B cell (primary cell): ENCODE measurements at regions not wholly inside any gene's neighbourhood (a gene's known extent, or its start where the extent isn't known, plus 50 kb on each side); places are given as distances from the start of the nearest gene placed in this dataset.

Experiments
- ATAC-seq: fragments of 200-7000 bp; cut with Tn5 transposase; one replicate; pipeline ENCODE4 v1.10.0; 2021; ENCODE audit warnings: low read depth, mild to moderate bottlenecking, moderate number of reproducible peaks, moderate library complexity
- CTCF ChIA-PET: fragments of 350-600 bp; sonication (Branson Sonifier 250); formaldehyde crosslinking; loops from one replicate; lab custom pipeline; 2021; ENCODE audit warnings: antibody characterized with exemption, inconsistent platforms; lab: Charles Lee
- POLR2A ChIA-PET: fragments of 350-600 bp; sonication (Branson Sonifier 250); formaldehyde crosslinking; loops from one replicate; lab custom pipeline; 2021; ENCODE audit warnings: antibody characterized with exemption; lab: Charles Lee
- DNase-seq: peaks from one replicate; pipeline ENCODE4 v3.0.0; 2013
- H2AFZ ChIP-seq: 2 replicates; pipeline ENCODE4 v1.6.1; 2012; ENCODE audit warnings: mild to moderate bottlenecking, low read depth, low read length; ENCODE audit not compliant: insufficient read depth, poor library complexity, severe bottlenecking
- H3K27ac ChIP-seq, 2 donors: 1 replicate in 1 of 2; 2 replicates in 1 of 2; pipeline ENCODE4 v1.5.1; 2012 to 2013; ENCODE audit warnings: low read length in 2 of 2, mild to moderate bottlenecking in 2 of 2, moderate library complexity in 1 of 2
- H3K27me3 ChIP-seq, 4 experiments: fragments of 200-600 bp in 1 of 4; sonication (generic) in 1 of 4; replicated peaks in 1 of 4; 1 replicate in 2 of 4; 2 replicates in 2 of 4; pipeline versions ENCODE4 v1.6.1 to v1.7.0; 2013 to 2016; ENCODE audit warnings: low read length in 3 of 4, mild to moderate bottlenecking in 2 of 4, mixed read lengths in 1 of 4, moderate library complexity in 1 of 4; ENCODE audit not compliant: insufficient read depth in 4 of 4, control insufficient read depth in 3 of 4; ENCODE audit errors: control extremely low read depth in 1 of 4
- H3K36me3 ChIP-seq, 2 experiments: replicated peaks in 1 of 2; 1 replicate in 1 of 2; 2 replicates in 1 of 2; pipeline versions ENCODE4 v1.6.1 to v1.7.1; 2013; ENCODE audit warnings: low read length in 1 of 2; ENCODE audit not compliant: insufficient read depth in 2 of 2, control insufficient read depth in 1 of 2; ENCODE audit errors: control extremely low read depth in 1 of 2, extremely low read depth in 1 of 2
- H3K4me1 ChIP-seq, 2 donors: fragments of 200-600 bp in 1 of 2; sonication (generic) in 1 of 2; 1 replicate in 1 of 2; 2 replicates in 1 of 2; pipeline versions ENCODE4 v1.5.1 to v1.6.1; 2013 to 2017; ENCODE audit warnings: low read length in 2 of 2; ENCODE audit not compliant: control insufficient read depth in 2 of 2, insufficient read depth in 2 of 2
- H3K4me2 ChIP-seq: replicated peaks from 2 replicates; pipeline ENCODE3; 2012; ENCODE audit warnings: mild to moderate bottlenecking, low read depth, low read length; ENCODE audit not compliant: poor library complexity, severe bottlenecking
- H3K4me3 ChIP-seq, 5 experiments: fragments of 200-600 bp in 1 of 5; sonication (generic) in 1 of 5; 1 replicate in 3 of 5; 2 replicates in 2 of 5; pipeline versions ENCODE4 v1.5.1 to v1.7.0; 2011 to 2016; ENCODE audit warnings: low read length in 4 of 5, mild to moderate bottlenecking in 4 of 5, low read depth in 2 of 5, control low read depth in 1 of 5, moderate library complexity in 1 of 5; ENCODE audit not compliant: insufficient read depth in 1 of 5; ENCODE audit errors: control extremely low read depth in 1 of 5, extremely low read depth in 1 of 5
- H3K79me2 ChIP-seq: fragments of 200-600 bp; sonication (generic); one replicate; pipeline ENCODE4 v1.6.0; 2016; ENCODE audit warnings: low read length; ENCODE audit not compliant: control insufficient read depth, insufficient read depth
- H3K9ac ChIP-seq: fragments of 200-600 bp; sonication (generic); 2 replicates; pipeline ENCODE4 v1.6.1; 2017; ENCODE audit warnings: mild to moderate bottlenecking, low read length, moderate library complexity
- H3K9me3 ChIP-seq, 3 donors: one replicate each; pipeline versions ENCODE4 v1.6.1 to v1.7.1; 2013; ENCODE audit warnings: low read length in 2 of 3; ENCODE audit not compliant: control insufficient read depth in 2 of 3, insufficient read depth in 1 of 3; ENCODE audit errors: control extremely low read depth in 1 of 3
- H4K20me1 ChIP-seq: 2 replicates; pipeline ENCODE4 v1.6.0; 2012; ENCODE audit warnings: mild to moderate bottlenecking, low read length; ENCODE audit not compliant: insufficient read depth, control insufficient read depth, poor library complexity, severe bottlenecking
- H3K27ac Mint-ChIP-seq: one replicate; pipeline ENCODE4 v1.8.0; 2021; ENCODE audit warnings: mixed read lengths
- H3K27me3 Mint-ChIP-seq: one replicate; pipeline ENCODE4 v1.8.0; 2021; ENCODE audit warnings: mixed read lengths
- H3K4me1 Mint-ChIP-seq: one replicate; pipeline ENCODE4 v1.8.0; 2021; ENCODE audit warnings: mixed read lengths
- H3K4me3 Mint-ChIP-seq: one replicate; pipeline ENCODE4 v1.8.0; 2021; ENCODE audit warnings: mixed read lengths
- H3K9me3 Mint-ChIP-seq: one replicate; pipeline ENCODE4 v1.8.0; 2022; ENCODE audit warnings: mixed read lengths; ENCODE audit not compliant: insufficient read depth
- CTCF ChIP-seq: fragments of 200-600 bp; IDR thresholded peaks from one replicate; pipeline ENCODE4 v1.8.0; 2022; ENCODE audit warnings: antibody characterized with exemption, mild to moderate bottlenecking
- EZH2 ChIP-seq: IDR thresholded peaks from 2 replicates; pipeline ENCODE4 v1.6.1; 2012; ENCODE audit warnings: borderline replicate concordance, low read depth, mild to moderate bottlenecking, moderate library complexity, low read length; ENCODE audit not compliant: insufficient read depth, poor library complexity, severe bottlenecking
- WGBS: methylation state at CpG from one replicate; pipeline ENCODE4 v1.1.5; 2013; ENCODE audit warnings: missing lambda C conversion rate; ENCODE audit not compliant: insufficient coverage; 5-methylcytosine and 5-hydroxymethylcytosine counted together
- intact Hi-C: fragments of 100-400 bp; cut with micrococcal nuclease; formaldehyde crosslinking; loops from one replicate; pipeline ENCODE4 v1.10.0; 2022

DNA sequence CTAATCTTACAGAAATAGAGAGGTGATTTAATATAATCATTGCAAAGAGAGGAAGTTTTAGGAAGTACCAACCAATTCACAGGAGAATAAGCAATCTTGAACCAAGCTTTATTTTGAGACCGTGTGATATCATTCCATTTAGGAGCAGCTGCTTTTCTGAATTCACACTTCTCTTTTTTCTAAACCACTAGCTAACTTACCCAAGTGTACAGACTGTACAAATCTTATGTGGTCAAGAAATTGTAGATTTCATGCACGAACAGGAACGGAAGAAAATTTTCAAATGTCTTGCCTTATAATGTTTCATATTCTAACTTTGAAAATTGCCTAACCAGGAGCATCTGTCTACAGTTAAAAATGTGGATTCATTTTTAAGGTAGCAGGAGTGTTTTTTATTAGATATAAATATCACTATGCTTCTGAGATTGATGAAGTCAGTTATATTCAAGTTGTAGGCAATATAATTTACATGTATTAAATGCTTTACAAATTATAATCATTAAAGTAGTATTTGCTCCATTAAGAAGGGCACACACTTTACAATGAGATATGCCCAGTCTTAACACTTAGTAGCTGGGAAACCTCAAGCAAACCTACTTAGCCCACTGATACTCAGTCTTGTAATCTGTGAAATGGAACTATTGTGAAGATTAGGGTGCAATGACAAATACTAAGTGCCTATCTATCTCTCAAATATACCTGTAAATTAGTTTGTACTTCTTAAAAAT, 86.7 kb upstream of the FOXN2 start:
- intact Hi-C loops = no loop called here
- peak overlapping the region; percentile 51 for H3K4me2 ChIP-seq
- H3K4me3 Mint-ChIP-seq = peak overlapping the region; percentile 63
- no peaks in the 10 kb centered on the region for H4K20me1 ChIP-seq
- no peaks in the 10 kb centered on the region for H3K36me3 ChIP-seq
- no peak overlapping the region for H3K27ac ChIP-seq
- no peaks in the 10 kb centered on the region for H3K9me3 ChIP-seq
- ATAC-seq = peak; percentile 49
- no peak overlapping the region for H2AFZ ChIP-seq
- DNase-seq = peak; percentile 38
- no peaks in the 10 kb centered on the region for H3K27me3 Mint-ChIP-seq
- H3K9me3 Mint-ChIP-seq = no peaks in the 10 kb centered on the region
- no peak for TF ChIP-seq EZH2
- TF ChIP-seq CTCF = no peak
- no peaks in the 10 kb centered on the region for H3K27me3 ChIP-seq
- no CpG with 5 or more reads among the region's 3 CpGs for WGBS
- peak overlapping the region in 1 of 5 experiments; percentile 0 for H3K4me3 ChIP-seq
- peaks cover 21% of the 10 kb centered on the region for H3K4me1 Mint-ChIP-seq
- CTCF ChIA-PET = no interaction called here
- no peak overlapping the region for H3K27ac Mint-ChIP-seq
- H3K79me2 ChIP-seq = no peaks in the 10 kb centered on the region
- peaks cover 20 to 24% of the 10 kb centered on the region in 2 donors for H3K4me1 ChIP-seq
- POLR2A ChIA-PET = no interaction called here
- no peak overlapping the region for H3K9ac ChIP-seq

DNA sequence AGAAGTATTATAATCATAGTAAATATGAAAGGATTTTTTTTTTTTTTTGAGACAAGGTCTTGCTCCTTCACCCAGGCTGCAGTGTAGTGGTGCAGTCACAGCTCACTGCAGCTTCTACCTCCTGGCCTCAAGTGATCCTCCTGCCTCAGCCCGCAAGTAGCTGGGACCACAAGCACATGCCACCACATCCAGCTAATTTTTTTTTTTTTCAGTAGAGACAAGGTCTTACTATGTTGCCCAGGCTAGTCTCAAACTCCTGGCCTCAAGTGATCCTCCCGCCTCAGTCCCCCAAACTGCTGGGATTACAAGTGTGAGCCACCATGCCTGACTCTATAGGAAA, 86.2 kb upstream of the FOXN2 start:
- DNase-seq (no peak), ATAC-seq (no peak)
- Histone ChIP-seq H3K4me2 (peak overlapping the region; percentile 51), H3K27ac (no peak overlapping the region), H3K4me3 (no peak overlapping the region), H3K9ac (no peak overlapping the region), H3K79me2 (no peaks in the 10 kb centered on the region), H4K20me1 (no peaks in the 10 kb centered on the region), H3K4me1 (peaks cover 20 to 24% of the 10 kb centered on the region in 2 donors), H2AFZ (no peak overlapping the region), H3K36me3 (no peaks in the 10 kb centered on the region), H3K27me3 (no peaks in the 10 kb centered on the region), H3K9me3 (no peaks in the 10 kb centered on the region)
- peak overlapping the region; percentile 33 for H3K4me3 Mint-ChIP-seq
- 0% methylated on average over 1 of the region's 2 CpGs for WGBS
- intact Hi-C loops = no loop called here
- H3K27ac Mint-ChIP-seq = peak overlapping the region; percentile 32
- CTCF ChIA-PET = no interaction called here
- no peaks in the 10 kb centered on the region for H3K27me3 Mint-ChIP-seq
- H3K4me1 Mint-ChIP-seq = peaks cover 21% of the 10 kb centered on the region
- H3K9me3 Mint-ChIP-seq = no peaks in the 10 kb centered on the region
- POLR2A ChIA-PET = no interaction called here
- TF ChIP-seq EZH2 (no peak), CTCF (no peak)
